SJSA1 (cell line): ENCODE measurements at regions not wholly inside any gene's neighbourhood (a gene's known extent, or its start where the extent isn't known, plus 50 kb on each side); places are given as distances from the start of the nearest gene placed in this dataset.
A peak's percentile ranks its signal among the peaks of the same experiment; 100 is the strongest.

ENCODE experiments used
- DNase-seq, 2 experiments: peaks; one replicate each; pipeline ENCODE4 v3.0.0-alpha.2; 2015 to 2020; ENCODE audit warnings: low spot score in 2 of 2, low read depth in 1 of 2
- H3K27ac ChIP-seq: fragments of 250-450 bp; sonication (Bioruptor Pico); 2 replicates; pipeline ENCODE4 v1.5.1; 2020; ENCODE audit warnings: mild to moderate bottlenecking, moderate library complexity
- H3K27me3 ChIP-seq: fragments of 250-450 bp; sonication (Bioruptor Pico); replicated peaks from 2 replicates; pipeline ENCODE4 v1.5.1; 2020; ENCODE audit warnings: mild to moderate bottlenecking, moderate library complexity
- H3K36me3 ChIP-seq: fragments of 250-450 bp; sonication (Bioruptor Pico); 2 replicates; pipeline ENCODE4 v1.5.1; 2020; ENCODE audit warnings: mild to moderate bottlenecking
- H3K4me1 ChIP-seq: fragments of 250-450 bp; sonication (Bioruptor Pico); replicated peaks from 2 replicates; pipeline ENCODE4 v1.6.1; 2021; ENCODE audit warnings: mild to moderate bottlenecking
- H3K4me3 ChIP-seq: fragments of 250-450 bp; sonication (Bioruptor Pico); 2 replicates; pipeline ENCODE4 v1.5.1; 2020; ENCODE audit warnings: mild to moderate bottlenecking
- H3K9me3 ChIP-seq: fragments of 250-450 bp; sonication (Bioruptor Pico); replicated peaks from 2 replicates; pipeline ENCODE4 v1.5.1; 2020; ENCODE audit warnings: mild to moderate bottlenecking

- Histone ChIP-seq H3K4me3 (no peak overlapping the region), H3K4me1 (no peaks in the 10 kb centered on the region), H3K27ac (no peak overlapping the region), H3K9me3 (no peaks in the 10 kb centered on the region), H3K36me3 (no peaks in the 10 kb centered on the region), H3K27me3 (no peaks in the 10 kb centered on the region)
- no peak for DNase-seq
Observed at GRCh38 chr20:11094711-11095110, 420.9 kb upstream of the JAG1 start.

- no peak for DNase-seq
- Histone ChIP-seq H3K9me3 (no peaks in the 10 kb centered on the region), H3K27me3 (no peaks in the 10 kb centered on the region), H3K4me3 (no peak overlapping the region), H3K27ac (no peak overlapping the region), H3K4me1 (no peaks in the 10 kb centered on the region), H3K36me3 (no peaks in the 10 kb centered on the region)
Observed at GRCh38 chr20:11098888-11099287, 425.1 kb upstream of the JAG1 start.

GRCh38 chr20:11101243-11101642, 427.4 kb upstream of the JAG1 start:
- no peak overlapping the region for H3K4me3 ChIP-seq
- H3K27me3 ChIP-seq = no peaks in the 10 kb centered on the region
- DNase-seq = no peak
- no peaks in the 10 kb centered on the region for H3K36me3 ChIP-seq
- H3K4me1 ChIP-seq = no peaks in the 10 kb centered on the region
- H3K9me3 ChIP-seq = no peaks in the 10 kb centered on the region
- no peak overlapping the region for H3K27ac ChIP-seq

GRCh38 chr20:11101696-11102095, 427.9 kb upstream of the JAG1 start:
- H3K4me1 ChIP-seq = no peaks in the 10 kb centered on the region
- no peak overlapping the region for H3K4me3 ChIP-seq
- DNase-seq = no peak
- H3K36me3 ChIP-seq = no peaks in the 10 kb centered on the region
- H3K27ac ChIP-seq = no peak overlapping the region
- H3K27me3 ChIP-seq = no peaks in the 10 kb centered on the region
- no peaks in the 10 kb centered on the region for H3K9me3 ChIP-seq

GRCh38 chr20:11103866-11104265, 430.1 kb upstream of the JAG1 start:
- H3K36me3 ChIP-seq = no peaks in the 10 kb centered on the region
- no peak overlapping the region for H3K27ac ChIP-seq
- H3K27me3 ChIP-seq = no peaks in the 10 kb centered on the region
- no peaks in the 10 kb centered on the region for H3K9me3 ChIP-seq
- no peak for DNase-seq
- H3K4me3 ChIP-seq = no peak overlapping the region
- H3K4me1 ChIP-seq = no peaks in the 10 kb centered on the region

GRCh38 chr20:11108102-11108810, 434.5 kb upstream of the JAG1 start:
- Histone ChIP-seq H3K9me3 (no peaks in the 10 kb centered on the region), H3K36me3 (no peaks in the 10 kb centered on the region), H3K27ac (no peak overlapping the region), H3K27me3 (no peaks in the 10 kb centered on the region), H3K4me3 (no peak overlapping the region), H3K4me1 (peaks cover 13% of the 10 kb centered on the region)
- DNase-seq = no peak

- Histone ChIP-seq H3K27me3 (no peaks in the 10 kb centered on the region), H3K4me1 (peaks cover 13% of the 10 kb centered on the region), H3K4me3 (no peak overlapping the region), H3K36me3 (no peaks in the 10 kb centered on the region), H3K27ac (no peak overlapping the region), H3K9me3 (no peaks in the 10 kb centered on the region)
- no peak for DNase-seq
Observed at GRCh38 chr20:11110535-11110934, 436.7 kb upstream of the JAG1 start.

GRCh38 chr20:11111191-11111590, 437.4 kb upstream of the JAG1 start:
- Histone ChIP-seq H3K9me3 (no peaks in the 10 kb centered on the region), H3K27me3 (no peaks in the 10 kb centered on the region), H3K27ac (no peak overlapping the region), H3K4me1 (peaks cover 13% of the 10 kb centered on the region), H3K36me3 (no peaks in the 10 kb centered on the region), H3K4me3 (no peak overlapping the region)
- no peak for DNase-seq

GRCh38 chr20:11112832-11113231, 439.0 kb upstream of the JAG1 start:
- Histone ChIP-seq H3K27ac (no peak overlapping the region), H3K4me1 (peaks cover 17% of the 10 kb centered on the region), H3K27me3 (no peaks in the 10 kb centered on the region), H3K4me3 (no peak overlapping the region), H3K36me3 (no peaks in the 10 kb centered on the region), H3K9me3 (no peaks in the 10 kb centered on the region)
- DNase-seq = peak in 1 of 2 experiments; percentile 6

GRCh38 chr20:11114382-11114781, 440.6 kb upstream of the JAG1 start:
- Histone ChIP-seq H3K4me3 (no peak overlapping the region), H3K36me3 (no peaks in the 10 kb centered on the region), H3K4me1 (peaks cover 24% of the 10 kb centered on the region), H3K27ac (no peak overlapping the region), H3K9me3 (no peaks in the 10 kb centered on the region), H3K27me3 (no peaks in the 10 kb centered on the region)
- DNase-seq = no peak

- Histone ChIP-seq H3K9me3 (no peaks in the 10 kb centered on the region), H3K4me3 (no peak overlapping the region), H3K27ac (no peak overlapping the region), H3K4me1 (peaks cover 13% of the 10 kb centered on the region), H3K36me3 (no peaks in the 10 kb centered on the region), H3K27me3 (no peaks in the 10 kb centered on the region)
- peak; percentile 55 to 79 for DNase-seq
Observed at GRCh38 chr20:11117808-11118528, 444.2 kb upstream of the JAG1 start.

GRCh38 chr20:11118802-11119380, 445.1 kb upstream of the JAG1 start:
- Histone ChIP-seq H3K9me3 (no peaks in the 10 kb centered on the region), H3K36me3 (no peaks in the 10 kb centered on the region), H3K4me1 (peaks cover 11% of the 10 kb centered on the region), H3K27ac (no peak overlapping the region), H3K27me3 (no peaks in the 10 kb centered on the region), H3K4me3 (no peak overlapping the region)
- DNase-seq = no peak

GRCh38 chr20:11119573-11119972, 445.8 kb upstream of the JAG1 start:
- no peaks in the 10 kb centered on the region for H3K27me3 ChIP-seq
- no peaks in the 10 kb centered on the region for H3K36me3 ChIP-seq
- H3K27ac ChIP-seq = no peak overlapping the region
- peaks cover 11% of the 10 kb centered on the region for H3K4me1 ChIP-seq
- no peak overlapping the region for H3K4me3 ChIP-seq
- H3K9me3 ChIP-seq = no peaks in the 10 kb centered on the region
- no peak for DNase-seq

GRCh38 chr20:11120431-11120830, 446.6 kb upstream of the JAG1 start:
- Histone ChIP-seq H3K4me1 (peaks cover 11% of the 10 kb centered on the region), H3K9me3 (no peaks in the 10 kb centered on the region), H3K27ac (no peak overlapping the region), H3K36me3 (no peaks in the 10 kb centered on the region), H3K4me3 (no peak overlapping the region), H3K27me3 (no peaks in the 10 kb centered on the region)
- DNase-seq = no peak
